Calu3 (cell line): ENCODE measurements at regions not wholly inside any gene's neighbourhood (a gene's known extent, or its start where the extent isn't known, plus 50 kb on each side); places are given as distances from the start of the nearest gene placed in this dataset.

ENCODE experiments used
- BruUV-seq: library from RNA; stranded (reverse); fragments of 400-500 nt; replicated peaks from 2 replicates; lab custom pipeline; 2021; lab: Mats Ljungman, UMichigan
- CTCF ChIA-PET: fragments of 300-600 bp; sonication (Branson Sonifier 250); formaldehyde crosslinking; loops from one replicate; lab custom pipeline; 2022; ENCODE audit warnings: antibody characterized with exemption; lab: Charles Lee
- DNase-seq: peaks from one replicate; pipeline ENCODE4 v3.0.0; 2022
- H3K27ac Mint-ChIP-seq: one replicate; pipeline ENCODE4 v1.8.0; 2022; ENCODE audit warnings: mixed read lengths; ENCODE audit not compliant: unreplicated experiment
- H3K27me3 Mint-ChIP-seq: one replicate; pipeline ENCODE4 v1.8.0; 2022; ENCODE audit warnings: mixed read lengths; ENCODE audit not compliant: unreplicated experiment
- H3K36me3 Mint-ChIP-seq: one replicate; pipeline ENCODE4 v1.8.0; 2022; ENCODE audit warnings: mild to moderate bottlenecking, moderate library complexity, mixed read lengths; ENCODE audit not compliant: insufficient read depth, unreplicated experiment
- H3K4me1 Mint-ChIP-seq: one replicate; pipeline ENCODE4 v1.8.0; 2022; ENCODE audit warnings: mild to moderate bottlenecking, low read depth, mixed read lengths; ENCODE audit not compliant: unreplicated experiment
- H3K4me3 Mint-ChIP-seq: one replicate; pipeline ENCODE4 v1.8.0; 2022; ENCODE audit warnings: mild to moderate bottlenecking, low read depth, moderate library complexity, mixed read lengths; ENCODE audit not compliant: unreplicated experiment
- H3K9me3 Mint-ChIP-seq: one replicate; pipeline ENCODE4 v1.8.0; 2022; ENCODE audit warnings: low read depth, mixed read lengths; ENCODE audit not compliant: unreplicated experiment
- CTCF ChIP-seq: fragments of 200-600 bp; IDR thresholded peaks from one replicate; pipeline ENCODE4 v1.8.0; 2022; ENCODE audit warnings: antibody characterized with exemption; ENCODE audit not compliant: unreplicated experiment
- intact Hi-C: fragments of 100-400 bp; cut with micrococcal nuclease; formaldehyde crosslinking; loops from one replicate; pipeline ENCODE4 v1.10.0; 2022; ENCODE audit not compliant: unreplicated experiment

DNA sequence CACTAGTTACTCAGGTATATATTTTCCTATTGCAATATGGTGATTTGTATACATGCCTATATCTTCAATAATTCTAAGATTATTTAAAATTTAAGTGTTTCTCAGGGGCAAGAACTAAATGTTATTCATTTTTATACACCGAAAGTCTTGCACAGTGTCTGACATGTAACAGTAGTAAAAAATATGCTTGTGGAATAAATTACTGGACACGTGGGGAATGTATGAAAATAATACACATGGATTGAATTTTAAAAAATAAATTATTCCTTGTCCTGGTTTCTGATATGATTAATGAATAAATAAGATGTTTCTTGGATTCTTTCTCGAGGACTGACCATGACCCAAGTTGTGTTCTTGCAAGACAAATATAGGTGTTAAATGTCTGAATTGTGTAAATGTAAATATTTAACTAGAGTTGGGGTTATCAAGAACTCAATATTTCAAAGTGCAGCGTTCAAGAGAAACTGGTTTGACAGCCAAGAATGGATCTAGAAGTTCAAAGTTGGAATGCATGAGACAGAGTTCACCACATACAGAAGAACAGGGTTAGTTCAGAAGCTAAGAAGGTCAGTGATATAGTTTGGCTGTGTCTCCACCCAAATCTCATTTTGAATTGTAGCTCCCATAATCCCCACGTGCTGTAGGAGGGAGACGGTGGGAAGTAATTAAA is 142.1 kb upstream of the SPAG17 start:
- intact Hi-C loops, result no loop called here
- H3K4me3 Mint-ChIP-seq, result no peak overlapping the region
- no TSS peak for BruUV-seq
- peaks cover 17% of the 10 kb centered on the region for H3K9me3 Mint-ChIP-seq
- H3K27me3 Mint-ChIP-seq, result no peaks in the 10 kb centered on the region
- no peak for DNase-seq
- no peaks in the 10 kb centered on the region for H3K36me3 Mint-ChIP-seq
- CTCF ChIA-PET, result interaction anchor here (0.6 kb wide), 1 partner anchor 14 kb away, joined by 6 read pairs; no protein-coding TSS in a partner anchor
- H3K4me1 Mint-ChIP-seq, result no peaks in the 10 kb centered on the region
- no peak for TF ChIP-seq CTCF
- H3K27ac Mint-ChIP-seq, result no peak overlapping the region

DNA sequence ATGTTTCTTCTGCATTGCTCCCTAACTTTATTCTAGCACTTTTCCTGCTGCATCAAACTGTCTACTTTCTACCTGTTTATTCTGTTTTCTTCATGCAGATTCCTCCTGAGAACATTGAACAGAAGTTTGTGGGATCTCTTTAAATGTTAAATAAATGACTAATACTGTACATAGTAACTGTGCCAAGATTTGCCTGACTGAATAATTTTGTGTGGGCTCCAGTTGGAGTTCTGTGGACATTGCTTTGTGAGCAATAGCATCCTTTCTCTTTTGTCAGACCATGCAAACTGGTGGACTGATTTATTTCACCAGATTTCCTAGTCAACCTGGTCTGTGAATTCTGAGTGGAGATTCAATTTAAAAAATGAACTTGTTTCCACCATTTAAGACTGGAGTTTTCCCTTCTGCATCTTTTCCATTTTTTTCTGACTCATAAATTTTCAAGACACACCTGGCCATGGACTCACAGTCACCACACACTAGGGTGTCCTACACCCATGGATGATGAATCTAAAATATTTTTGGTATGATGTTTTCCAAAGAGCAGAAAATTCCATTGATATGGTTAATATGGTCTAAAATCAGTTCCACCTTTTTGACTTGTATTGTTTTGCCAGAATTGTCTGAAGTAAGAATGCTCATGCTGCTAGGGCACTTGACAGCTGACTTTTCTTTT is 140.7 kb upstream of the SPAG17 start:
- intact Hi-C loops, result no loop called here
- no peak overlapping the region for H3K4me3 Mint-ChIP-seq
- no TSS peak for BruUV-seq

GRCh38 chr1:118323246-118323645 is 138.2 kb upstream of the SPAG17 start:
- H3K4me3 Mint-ChIP-seq, result no peak overlapping the region
- DNase-seq, result no peak
- no peak overlapping the region for H3K27ac Mint-ChIP-seq
- H3K27me3 Mint-ChIP-seq, result no peaks in the 10 kb centered on the region
- CTCF ChIA-PET, result no interaction called here
- TF ChIP-seq CTCF, result no peak
- H3K4me1 Mint-ChIP-seq, result no peaks in the 10 kb centered on the region
- peaks cover 15% of the 10 kb centered on the region for H3K9me3 Mint-ChIP-seq
- H3K36me3 Mint-ChIP-seq, result no peaks in the 10 kb centered on the region
- intact Hi-C loops, result no loop called here
- BruUV-seq, result no TSS peak

More for the DNA sequence above, 140.7 kb upstream of the SPAG17 start:
- Mint-ChIP-seq H3K4me1 (no peaks in the 10 kb centered on the region), H3K27me3 (no peaks in the 10 kb centered on the region), H3K9me3 (peaks cover 13% of the 10 kb centered on the region), H3K27ac (no peak overlapping the region), H3K36me3 (no peaks in the 10 kb centered on the region)
- no peak for TF ChIP-seq CTCF
- CTCF ChIA-PET, result no interaction called here
- DNase-seq, result no peak

GRCh38 chr1:118322331-118322730 is 137.3 kb upstream of the SPAG17 start:
- Mint-ChIP-seq H3K4me1 (no peaks in the 10 kb centered on the region), H3K27me3 (no peaks in the 10 kb centered on the region), H3K36me3 (no peaks in the 10 kb centered on the region), H3K27ac (no peak overlapping the region), H3K4me3 (no peak overlapping the region), H3K9me3 (peaks cover 16% of the 10 kb centered on the region)
- no peak for DNase-seq
- CTCF ChIA-PET, result no interaction called here
- BruUV-seq, result no TSS peak
- TF ChIP-seq CTCF, result no peak
- intact Hi-C loops, result no loop called here
